ENCODE measurements at regions not wholly inside any gene's neighbourhood (a gene's known extent, or its start where the extent isn't known, plus 50 kb on each side); places are given as distances from the start of the nearest gene placed in this dataset.

DNA sequence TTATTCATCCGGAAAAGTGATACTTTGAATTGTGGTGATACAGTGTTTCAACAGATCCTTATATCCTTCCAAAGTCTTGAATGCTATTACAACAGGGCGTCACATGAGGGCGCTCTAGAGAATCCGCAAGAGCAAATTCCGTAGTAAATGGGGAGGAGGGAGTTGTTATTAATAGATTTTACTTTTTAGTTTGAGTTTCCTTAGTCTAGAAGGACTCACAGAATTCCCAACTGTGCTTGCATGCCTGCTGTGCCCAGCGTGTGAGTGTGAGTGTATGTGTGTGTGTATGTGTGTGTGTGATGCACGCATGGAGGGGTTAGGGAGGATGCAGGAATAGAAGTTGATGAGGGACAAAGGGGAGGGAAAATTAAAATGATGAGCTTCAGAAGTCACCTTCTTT lies 375.3 kb downstream of the C12orf75 start:
- peak; percentile 30 for DNase-seq (ENCODE audit: low spot score)

DNA sequence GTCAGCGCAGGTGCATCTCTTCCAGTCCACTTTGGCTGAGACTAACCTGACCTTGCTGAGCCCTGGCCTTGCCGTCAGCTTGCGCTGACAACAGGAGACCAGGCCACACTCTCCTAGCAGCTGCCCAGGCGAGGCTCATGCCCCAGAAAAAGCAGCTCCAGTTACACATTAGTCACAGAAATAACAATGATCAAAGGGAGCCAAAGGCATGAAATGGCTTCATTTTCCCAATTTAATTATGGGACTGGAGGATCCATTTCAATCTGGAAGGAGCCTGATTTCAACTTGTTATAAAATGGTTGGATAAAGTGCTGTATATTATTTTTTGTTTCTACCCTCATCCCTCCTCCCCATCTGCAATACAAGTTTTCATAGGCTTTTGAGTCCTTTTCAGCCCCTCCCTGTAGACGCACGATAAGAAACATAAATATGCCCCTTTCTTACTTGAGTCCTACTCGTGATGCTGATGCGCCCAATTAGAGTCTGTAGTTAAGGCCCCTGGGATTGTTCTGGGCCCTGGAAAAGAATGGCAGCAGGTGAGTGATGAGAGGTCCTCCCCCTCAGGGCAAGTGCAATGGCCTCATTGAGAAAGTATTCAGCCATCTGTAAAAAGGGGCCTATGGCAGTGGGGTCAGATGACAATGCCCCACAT lies 376.0 kb downstream of the C12orf75 start:
- no peak for DNase-seq (ENCODE audit: low spot score)

DNA sequence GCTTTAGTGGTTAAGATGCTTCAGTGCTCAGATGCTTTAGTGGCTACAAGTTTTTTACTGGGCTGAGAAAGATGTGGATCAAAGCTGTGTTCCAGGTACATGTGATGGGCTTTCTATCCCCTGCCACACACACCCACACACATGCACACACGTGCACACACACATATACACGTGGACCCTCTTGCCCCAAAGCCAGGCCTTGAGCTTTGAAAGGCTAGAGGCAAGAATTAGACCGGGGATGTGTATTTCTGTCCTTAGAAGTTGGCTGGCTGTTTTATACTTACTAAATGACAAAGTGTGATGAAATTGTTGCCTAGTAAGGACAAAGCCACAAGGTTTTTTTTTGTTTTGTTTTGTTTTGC lies 376.5 kb downstream of the C12orf75 start:
- DNase-seq (ENCODE audit: low spot score), result no peak

DNA sequence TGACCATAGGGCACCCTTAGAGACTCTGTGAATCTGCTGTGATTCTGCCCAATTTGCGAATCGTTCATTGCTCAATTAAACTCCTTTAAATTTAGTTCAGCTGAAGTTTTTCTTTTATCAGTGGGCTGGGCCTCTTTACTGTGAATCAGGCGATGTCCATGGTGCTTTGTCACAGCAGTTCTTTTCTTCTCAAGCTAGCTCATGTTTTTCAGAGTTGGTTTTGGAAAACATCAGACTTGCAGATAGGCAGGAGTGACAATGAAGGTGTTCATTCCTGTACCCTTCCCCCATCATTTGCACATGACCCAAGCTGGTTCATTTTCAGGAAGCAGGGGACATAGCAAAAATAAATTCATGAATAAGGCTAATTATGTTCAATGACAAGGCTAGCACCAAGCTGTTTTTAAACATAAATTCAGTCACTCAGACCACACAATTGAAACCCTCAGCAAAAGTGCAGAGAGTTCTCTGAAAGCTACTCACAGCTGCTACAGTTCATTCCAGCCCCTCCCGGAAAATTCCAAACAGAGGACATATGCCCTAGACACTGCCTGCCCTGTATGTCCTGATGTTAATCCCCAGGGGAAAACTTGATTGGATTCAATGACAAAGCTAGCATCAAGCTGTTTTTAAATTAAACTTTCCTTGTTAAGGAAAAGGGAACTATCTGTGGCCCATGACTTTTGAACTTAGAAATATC lies 383.3 kb downstream of the C12orf75 start:
- no peak for DNase-seq (ENCODE audit: low spot score)

DNA sequence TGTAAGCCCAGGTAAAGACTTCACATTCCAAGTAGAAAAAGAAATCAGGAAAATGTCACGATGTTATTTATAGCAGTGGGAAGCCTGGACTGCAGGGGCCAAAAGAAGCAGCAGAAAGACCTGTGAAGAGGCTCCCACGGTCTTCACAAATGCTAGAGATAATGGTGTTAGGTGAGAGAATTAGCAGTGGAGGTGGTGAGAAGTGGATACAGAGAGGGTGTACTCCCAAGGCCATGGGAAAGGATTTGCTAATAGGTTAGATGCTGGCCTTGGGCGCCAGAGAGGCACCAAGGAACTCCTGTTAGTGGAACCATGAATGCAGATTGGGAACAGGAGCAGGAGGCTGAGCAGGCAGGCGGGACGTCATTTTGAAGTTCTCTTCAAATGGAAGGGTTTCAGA lies 386.1 kb downstream of the C12orf75 start:
- DNase-seq (ENCODE audit: low spot score), result no peak

DNA sequence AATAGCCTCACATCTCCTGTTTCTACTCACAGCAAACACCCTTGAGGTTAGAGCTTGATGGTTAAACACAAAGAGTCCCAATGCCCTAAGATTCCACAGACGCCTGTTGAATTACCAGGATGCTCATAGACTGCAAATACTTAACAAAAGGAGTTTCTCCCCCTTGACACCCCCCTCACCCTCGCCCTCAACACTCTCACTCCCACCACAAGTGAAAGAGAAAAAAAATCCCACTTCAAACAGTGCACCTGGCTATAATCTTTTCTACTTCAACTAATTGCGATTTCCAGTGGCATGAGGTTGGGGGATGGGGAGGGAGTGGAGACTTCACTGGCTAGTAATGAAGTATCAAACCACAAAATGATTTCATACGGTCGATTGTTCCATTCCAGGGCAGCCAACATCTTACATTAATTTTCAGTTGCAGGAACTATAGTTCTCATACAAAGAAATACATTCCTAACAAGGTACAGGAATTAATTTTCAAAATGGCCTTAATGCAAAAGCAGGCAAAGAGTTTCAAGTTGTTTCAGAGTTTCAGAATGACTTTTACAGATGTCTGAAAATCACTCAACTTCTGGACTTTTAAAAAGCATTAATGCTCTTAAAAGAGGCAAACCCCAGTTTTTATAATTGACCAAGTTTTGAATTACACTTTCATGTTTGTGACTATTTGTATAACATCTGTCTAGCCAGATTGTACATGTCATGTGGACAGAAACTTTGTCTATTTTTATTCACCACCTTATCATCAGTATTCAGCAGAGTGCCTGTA lies 390.7 kb downstream of the C12orf75 start:
- no peak for DNase-seq (ENCODE audit: low spot score)

DNA sequence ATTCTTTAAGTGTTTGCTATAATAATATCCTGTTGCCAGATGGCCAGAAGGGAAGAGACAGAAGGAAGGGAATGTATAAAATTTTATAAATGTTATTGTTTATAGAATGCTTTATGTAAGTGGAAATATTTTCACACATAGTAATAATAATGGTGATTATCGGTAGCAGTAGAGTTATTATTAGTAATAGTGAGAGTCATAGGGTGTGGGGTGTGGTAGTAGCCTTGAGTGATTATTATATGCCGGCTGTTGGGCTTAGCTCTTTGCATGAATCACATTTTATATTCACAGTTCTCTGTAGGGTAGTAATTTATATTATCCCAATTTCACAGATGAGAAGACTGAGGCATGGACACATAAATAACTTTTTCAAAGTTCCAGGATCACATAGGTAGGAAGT lies 391.4 kb downstream of the C12orf75 start:
- DNase-seq (ENCODE audit: low spot score), result no peak

DNA sequence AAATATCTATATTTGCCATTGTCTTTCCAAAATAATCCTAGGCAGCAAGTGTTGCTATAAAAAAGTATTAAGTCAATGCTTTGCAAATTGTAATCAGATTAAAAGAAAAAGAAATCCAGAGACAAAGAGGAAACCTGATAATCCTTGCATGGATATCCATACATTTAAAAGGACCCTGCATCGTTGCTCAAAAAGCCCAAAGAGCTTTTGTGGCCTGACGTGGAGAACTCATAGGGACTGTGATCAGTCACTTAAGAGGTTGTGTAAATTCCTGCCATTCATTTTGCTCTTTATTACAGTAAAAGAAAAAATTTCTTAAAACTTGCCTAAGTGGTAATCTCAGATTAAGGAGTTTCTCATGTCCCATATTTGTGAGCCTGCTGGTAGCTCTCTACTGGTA lies 392.6 kb downstream of the C12orf75 start:
- DNase-seq (ENCODE audit: low spot score), result no peak

DNA sequence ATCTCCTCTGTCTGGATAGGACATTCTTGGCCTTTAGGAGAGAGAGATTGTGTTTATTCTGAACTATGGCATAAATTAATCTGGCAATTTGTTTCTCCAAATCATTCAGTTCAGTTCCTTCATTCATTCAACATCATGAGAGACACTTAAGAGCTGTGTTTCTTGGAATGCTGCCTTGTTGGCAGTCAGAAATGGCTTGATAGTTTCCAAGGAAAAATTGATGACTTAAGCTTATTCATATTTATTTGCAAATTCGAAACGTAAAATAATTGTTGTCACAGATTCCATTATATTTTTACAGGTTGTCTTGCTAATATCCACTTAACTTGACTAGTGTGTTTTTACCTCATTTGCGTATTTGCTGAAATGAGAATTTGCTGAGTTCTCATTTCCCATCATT lies 393.0 kb downstream of the C12orf75 start:
- DNase-seq (ENCODE audit: low spot score), result no peak

DNA sequence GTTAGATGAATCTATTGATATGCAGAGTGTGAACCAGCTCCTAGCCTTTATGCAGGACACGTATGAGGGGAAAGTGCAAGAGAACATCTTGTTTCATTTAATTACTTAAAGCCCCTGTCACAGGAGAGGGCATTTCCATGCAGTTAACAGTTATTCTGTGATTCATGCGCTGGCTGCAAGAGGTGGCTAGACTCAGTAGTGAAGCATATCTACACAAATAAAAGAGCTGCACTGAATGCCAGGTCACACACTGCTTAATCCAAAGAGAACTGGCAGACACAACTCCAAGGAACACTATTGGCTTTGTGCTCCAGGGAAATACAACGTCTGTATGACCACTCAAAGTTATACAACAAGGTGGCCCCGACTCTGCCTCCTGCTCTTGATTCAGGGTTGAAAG lies 394.1 kb downstream of the C12orf75 start:
- DNase-seq (ENCODE audit: low spot score), result no peak

DNA sequence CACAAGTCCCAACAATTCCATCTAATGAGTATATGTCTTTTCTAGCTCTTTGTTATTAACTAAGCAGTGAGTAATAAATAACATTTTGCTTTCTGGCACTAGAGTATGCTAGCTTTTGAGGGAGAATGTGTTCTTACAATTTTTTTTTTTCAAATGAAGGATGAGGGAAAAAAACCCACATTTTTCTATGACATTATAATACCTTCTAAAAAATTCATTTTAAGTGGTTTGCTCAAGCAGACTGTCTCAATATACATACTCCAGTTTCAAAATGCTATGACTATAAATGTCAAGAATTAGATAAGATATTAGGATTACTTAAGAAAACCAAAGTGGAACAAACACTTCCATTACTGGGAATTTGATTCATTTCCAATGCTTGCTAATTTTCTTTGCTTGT lies 394.6 kb downstream of the C12orf75 start:
- no peak for DNase-seq (ENCODE audit: low spot score)

DNA sequence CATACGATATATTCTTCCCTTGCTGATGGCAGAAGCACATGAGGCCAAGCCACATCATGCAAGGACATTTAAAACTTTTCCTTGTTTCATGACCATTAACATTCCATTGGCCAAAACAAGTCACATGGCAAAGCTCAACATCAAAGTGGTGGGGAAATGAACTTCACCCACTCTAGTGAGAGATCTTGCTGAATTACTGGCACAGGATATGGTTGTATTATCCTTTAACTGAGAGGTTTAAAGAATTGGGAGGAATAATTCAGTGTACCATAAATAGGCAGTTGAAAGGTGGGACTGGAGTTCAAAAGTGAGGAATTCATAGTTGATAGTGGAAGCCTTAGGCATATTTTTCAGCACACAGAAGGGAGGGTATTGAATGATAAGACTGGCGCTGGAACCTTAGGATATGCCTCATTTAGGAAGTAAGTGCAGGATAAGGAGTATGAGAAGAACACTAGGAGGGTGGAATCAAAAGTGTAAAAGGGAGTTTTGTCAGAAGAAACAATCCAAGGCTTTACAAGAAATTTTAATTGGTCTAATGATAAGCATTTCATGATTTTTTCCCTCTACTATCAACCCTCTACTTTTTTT lies 398.8 kb downstream of the C12orf75 start:
- no peak for DNase-seq (ENCODE audit: low spot score)

DNA sequence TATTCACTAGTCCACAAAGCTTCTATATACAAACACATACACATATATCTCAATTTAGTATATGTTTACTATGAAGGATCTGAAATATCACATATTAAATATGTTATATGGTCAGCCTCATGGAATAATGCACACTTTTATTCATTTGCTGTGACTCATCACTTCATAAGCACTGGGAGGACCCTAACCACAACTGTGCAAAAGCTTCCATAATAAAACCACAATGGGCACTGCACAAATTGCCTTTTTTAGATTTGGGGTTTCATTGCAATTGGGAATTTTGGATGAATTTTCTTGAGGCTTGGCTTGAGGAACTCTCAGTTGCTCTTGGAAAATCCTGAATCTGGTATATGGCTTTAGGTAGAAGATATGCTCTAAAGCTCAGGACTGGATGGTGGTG lies 399.4 kb downstream of the C12orf75 start:
- no peak for DNase-seq (ENCODE audit: low spot score)

DNA sequence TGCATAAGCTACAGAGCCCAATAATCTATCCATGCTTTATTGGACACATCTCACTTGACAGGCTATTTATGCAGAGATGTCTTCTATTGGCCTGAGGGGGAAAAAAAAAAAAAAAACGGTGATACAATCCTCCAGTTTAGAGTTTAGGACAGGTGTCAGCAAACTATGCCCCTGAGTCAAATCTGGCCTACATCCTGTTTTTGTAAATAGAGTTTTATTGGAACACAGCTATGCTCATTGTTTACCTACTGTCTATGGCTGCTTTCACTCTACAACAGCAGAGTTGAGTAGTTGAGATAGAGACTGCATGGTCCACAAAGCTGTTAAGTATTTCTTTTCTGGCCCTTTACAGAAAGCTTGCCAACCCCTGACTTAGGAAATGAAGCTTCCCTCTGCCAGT lies 403.1 kb downstream of the C12orf75 start:
- no peak for DNase-seq (ENCODE audit: low spot score)

DNA sequence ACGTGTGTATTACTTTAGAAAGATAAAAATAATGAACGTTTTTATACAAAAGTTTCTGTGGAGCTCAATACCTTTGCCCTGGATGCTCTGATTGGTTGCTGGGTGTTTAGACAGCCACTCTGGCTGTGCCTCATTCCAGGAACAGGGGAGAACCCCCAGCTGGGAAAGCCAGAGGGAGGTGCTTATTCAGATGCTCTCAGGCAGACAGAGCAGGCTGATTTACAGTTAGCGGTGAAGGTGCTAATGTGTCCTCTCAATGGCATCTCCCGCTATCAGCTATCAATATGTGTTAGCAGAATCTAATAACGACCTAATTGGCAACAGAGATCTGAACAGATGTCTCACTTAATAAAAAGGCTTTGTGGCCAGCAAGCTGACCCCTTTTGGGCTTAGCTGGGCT lies 402.3 kb downstream of the NUAK1 start:
- DNase-seq (ENCODE audit: low spot score), result no peak

DNA sequence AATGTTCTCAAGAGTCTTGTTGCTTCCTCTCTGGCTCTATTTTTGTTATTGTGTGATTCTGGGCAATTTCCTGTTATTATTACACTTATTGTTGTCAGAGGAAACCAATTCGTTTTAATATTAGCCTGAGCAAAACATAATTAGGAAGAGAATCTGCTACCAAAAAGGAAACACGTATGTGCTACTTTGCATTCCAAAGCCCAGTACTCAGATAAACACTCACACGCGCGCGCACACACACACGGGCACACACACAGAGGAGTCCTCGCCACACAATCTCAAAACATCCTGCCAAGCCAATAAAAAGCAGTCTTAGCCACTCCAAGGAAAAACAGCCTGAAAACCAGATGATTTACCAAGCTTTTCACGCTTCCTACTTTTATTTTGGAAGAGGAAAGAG lies 400.7 kb downstream of the NUAK1 start:
- DNase-seq (ENCODE audit: low spot score), result no peak

DNA sequence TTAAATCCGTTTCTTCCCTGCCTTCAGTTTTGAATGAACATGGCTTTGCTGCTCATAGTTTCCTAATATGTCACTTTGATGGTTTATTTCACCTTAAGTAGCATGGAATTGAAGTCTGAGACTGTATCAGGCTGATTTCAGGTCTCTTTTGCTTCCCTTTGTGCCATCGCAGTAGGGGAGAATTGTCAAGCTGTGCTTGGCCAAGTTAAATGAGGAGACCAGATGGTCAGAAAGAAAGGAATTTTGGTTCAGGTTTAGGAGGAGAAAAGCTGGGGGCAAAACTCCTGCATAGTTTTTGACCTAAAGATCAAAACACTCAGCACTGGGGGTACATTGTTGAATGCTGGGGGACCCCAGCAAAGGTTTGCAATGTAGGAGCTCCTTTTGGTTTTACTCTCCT lies 398.4 kb downstream of the NUAK1 start:
- DNase-seq (ENCODE audit: low spot score), result no peak

DNA sequence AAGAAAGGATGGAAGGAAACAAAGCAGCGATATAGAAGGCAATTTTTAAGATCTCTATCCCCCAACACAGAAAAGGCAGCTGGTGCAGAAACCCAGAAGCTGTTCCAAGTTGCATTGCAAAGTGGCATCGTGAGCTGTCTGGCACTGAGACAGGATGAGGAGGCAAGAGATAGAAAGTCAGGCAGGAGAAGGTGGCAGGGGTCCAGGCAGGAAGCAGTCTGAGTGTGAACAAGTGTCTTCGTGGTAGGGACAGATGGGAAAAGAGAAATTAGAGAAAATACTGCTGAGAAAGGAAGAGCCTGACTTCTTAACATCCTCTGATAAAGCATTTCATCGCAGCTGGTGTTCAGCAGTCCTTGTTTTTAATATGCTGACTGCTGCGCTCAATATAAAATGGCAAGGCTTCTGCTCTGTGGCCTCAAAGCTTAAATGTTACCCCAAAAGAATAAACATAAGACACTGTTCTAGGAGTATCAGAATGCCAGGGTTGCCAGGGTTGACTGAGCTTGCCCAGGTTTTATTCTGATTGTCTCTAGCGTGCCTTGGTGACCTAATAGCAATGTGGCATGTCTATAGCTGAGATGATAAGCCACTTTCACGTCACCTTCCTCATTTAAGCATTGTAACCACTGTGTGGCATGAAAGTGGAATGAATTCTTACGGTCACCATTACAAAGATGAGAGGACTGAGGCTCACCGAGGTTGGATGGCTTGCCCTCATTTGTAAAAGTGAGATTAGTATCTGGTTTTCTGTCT lies 397.6 kb downstream of the NUAK1 start:
- DNase-seq (ENCODE audit: low spot score), result no peak

DNA sequence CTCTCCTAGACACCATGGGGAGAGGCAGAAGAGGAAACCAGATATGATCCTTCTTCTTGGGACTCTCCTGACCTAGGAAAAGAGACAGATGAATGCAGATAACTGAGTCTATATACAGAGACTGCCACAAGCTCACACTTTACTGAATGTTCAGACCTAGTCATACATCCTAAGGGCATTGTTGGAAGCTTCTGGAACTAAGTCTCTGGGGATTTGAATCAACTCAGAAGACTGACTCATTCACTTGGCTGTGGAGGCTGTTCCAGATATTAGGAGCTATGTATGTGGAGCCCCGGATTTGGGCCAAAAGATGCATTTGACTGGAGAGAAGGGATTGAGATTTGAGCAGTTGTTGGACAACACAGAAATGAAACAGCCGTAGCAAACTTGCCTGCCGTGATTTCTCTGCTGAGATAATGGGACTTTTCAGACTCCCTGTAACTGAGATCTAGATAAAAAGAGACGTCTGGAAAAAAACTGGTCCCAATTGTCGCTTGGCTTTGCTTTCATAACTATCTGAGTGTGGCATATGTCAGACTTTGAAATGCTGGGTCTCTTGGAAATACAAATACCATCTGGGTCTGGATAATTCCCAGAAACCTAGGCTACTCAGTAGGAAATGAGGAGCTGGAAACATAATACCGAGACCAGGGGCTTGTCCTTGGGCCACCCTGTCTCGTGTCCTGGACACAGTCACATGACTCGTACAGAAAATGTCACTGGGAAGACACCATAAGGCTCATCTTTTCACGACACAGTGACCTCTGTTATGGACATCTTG lies 396.8 kb downstream of the NUAK1 start:
- no peak for DNase-seq (ENCODE audit: low spot score)

DNA sequence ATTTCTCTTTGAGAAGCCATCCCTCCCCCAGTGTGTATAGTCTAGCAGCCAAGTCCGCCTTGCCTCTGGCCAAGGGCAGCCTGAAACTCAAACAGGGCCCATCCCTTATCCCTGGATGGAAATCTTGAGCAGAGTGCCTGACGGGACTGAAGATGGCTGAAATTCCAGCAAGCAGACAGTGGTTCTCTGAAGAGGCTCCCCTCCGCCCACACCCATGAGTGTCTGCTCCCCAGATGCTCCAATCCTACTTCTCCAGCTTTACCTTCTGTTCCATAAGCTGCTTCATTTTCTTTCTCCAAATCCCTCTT lies 396.2 kb downstream of the NUAK1 start:
- DNase-seq (ENCODE audit: low spot score), result no peak

DNA sequence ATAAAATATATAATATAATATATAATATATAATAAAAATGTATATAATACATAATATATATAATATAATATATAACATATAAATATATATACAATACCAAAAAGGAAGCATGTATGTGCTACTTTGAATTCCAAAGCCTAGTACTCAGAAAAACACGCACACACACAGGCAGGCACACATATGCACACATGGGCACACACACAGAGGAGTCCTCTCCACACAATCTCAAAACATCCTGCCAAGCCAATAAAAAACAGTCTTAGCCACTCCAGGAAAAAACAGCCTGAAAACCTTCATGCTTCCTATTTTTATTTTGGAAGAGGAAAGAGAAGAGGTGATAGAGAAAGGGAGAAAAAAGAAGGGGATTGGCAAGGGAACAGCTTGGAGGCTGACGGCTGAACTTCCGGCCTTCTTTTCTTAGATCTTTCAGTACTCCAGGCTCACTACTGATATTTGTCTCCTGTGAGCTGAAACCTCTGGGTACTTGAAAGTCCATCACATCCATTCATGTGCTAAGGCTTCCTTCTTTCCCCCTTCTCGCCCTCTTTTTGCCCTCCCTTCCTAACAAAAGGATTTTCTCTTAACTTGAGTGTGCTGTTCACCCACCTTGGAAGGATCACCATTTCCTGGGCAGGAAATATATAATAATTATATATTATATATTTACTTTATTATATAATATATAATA lies 394.2 kb downstream of the NUAK1 start:
- no peak for DNase-seq (ENCODE audit: low spot score)
